IMR-90 (cell line): ENCODE measurements at regions not wholly inside any gene's neighbourhood (a gene's known extent, or its start where the extent isn't known, plus 50 kb on each side); places are given as distances from the start of the nearest gene placed in this dataset.

ENCODE experiments used
- ATAC-seq: fragments of 200-7000 bp; cut with Tn5 transposase; 2 replicates; pipeline ENCODE4 v1.9.1; 2020; ENCODE audit warnings: low read depth, mild to moderate bottlenecking, moderate library complexity
- BruUV-seq: library from RNA; stranded (reverse); fragments of 400-500 nt; replicated peaks from 2 replicates; lab custom pipeline; 2021; lab: Mats Ljungman, UMichigan
- CTCF ChIA-PET: fragments of 300-600 bp; formaldehyde crosslinking; extraction: SDS; loops from one replicate; lab custom pipeline; 2021; ENCODE audit warnings: antibody characterized with exemption; lab: Yijun Ruan, JAX
- POLR2A ChIA-PET: fragments of 300-600 bp; sonication (Branson Sonifier 250); formaldehyde crosslinking; loops from one replicate; lab custom pipeline; 2022; ENCODE audit warnings: antibody characterized with exemption; ENCODE audit not compliant: unreplicated experiment; lab: Charles Lee
- DNase-seq: peaks from one replicate; pipeline ENCODE4 v3.0.0; 2013
- H2AFZ ChIP-seq: replicated peaks from 2 replicates; pipeline ENCODE3; 2013; ENCODE audit warnings: low read length, mild to moderate bottlenecking; ENCODE audit not compliant: poor library complexity
- H2AK5ac ChIP-seq: 2 replicates; pipeline ENCODE4 v1.6.1; 2013; ENCODE audit warnings: low read depth, low read length, inconsistent platforms
- H2AK9ac ChIP-seq: replicated peaks from 2 replicates; pipeline ENCODE3; 2013; ENCODE audit warnings: mild to moderate bottlenecking, low read depth, low read length, moderate library complexity; ENCODE audit not compliant: poor library complexity
- H2BK120ac ChIP-seq: 2 replicates; pipeline ENCODE4 v1.6.1; 2013; ENCODE audit warnings: low read depth, low read length, inconsistent platforms
- H2BK15ac ChIP-seq: 3 replicates; pipeline ENCODE4 v1.6.1; 2013; ENCODE audit warnings: low read depth, low read length, inconsistent platforms
- H2BK20ac ChIP-seq: 2 replicates; pipeline ENCODE4 v1.6.1; 2013; ENCODE audit warnings: low read depth, mild to moderate bottlenecking, inconsistent platforms, low read length, moderate library complexity
- H2BK5ac ChIP-seq: 2 replicates; pipeline ENCODE4 v1.6.1; 2013; ENCODE audit warnings: mild to moderate bottlenecking, low read depth, low read length, inconsistent platforms; ENCODE audit not compliant: poor library complexity, severe bottlenecking
- H3K14ac ChIP-seq: replicated peaks from 2 replicates; pipeline ENCODE4 v1.6.1; 2013; ENCODE audit warnings: low read depth, low read length, inconsistent platforms
- H3K18ac ChIP-seq: 2 replicates; pipeline ENCODE4 v1.6.1; 2013; ENCODE audit warnings: low read depth, low read length, control low read depth
- H3K23ac ChIP-seq: 2 replicates; pipeline ENCODE4 v1.6.1; 2013; ENCODE audit warnings: low read depth, low read length, inconsistent platforms
- H3K27ac ChIP-seq: 2 replicates; pipeline ENCODE4 v1.5.1; 2013; ENCODE audit warnings: mild to moderate bottlenecking, control low read depth, low read length; ENCODE audit not compliant: insufficient read depth
- H3K27me3 ChIP-seq: 2 replicates; pipeline ENCODE4 v1.6.1; 2013; ENCODE audit warnings: low read length; ENCODE audit not compliant: control insufficient read depth, insufficient read depth
- H3K36me3 ChIP-seq: 2 replicates; pipeline ENCODE4 v1.6.1; 2013; ENCODE audit warnings: low read length, mixed read lengths; ENCODE audit not compliant: control insufficient read depth, insufficient read depth
- H3K4ac ChIP-seq: 2 replicates; pipeline ENCODE4 v1.6.1; 2013; ENCODE audit warnings: low read depth, low read length, inconsistent platforms
- H3K4me1 ChIP-seq: 2 replicates; pipeline ENCODE4 v1.6.1; 2013; ENCODE audit warnings: low read length, mixed read lengths; ENCODE audit not compliant: control insufficient read depth, insufficient read depth
- H3K4me2 ChIP-seq: 2 replicates; pipeline ENCODE4 v1.6.1; 2013; ENCODE audit warnings: low read depth, mild to moderate bottlenecking, control low read depth, low read length, moderate library complexity
- H3K4me3 ChIP-seq: 2 replicates; pipeline ENCODE4 v1.5.1; 2013; ENCODE audit warnings: low read depth, mild to moderate bottlenecking, control low read depth, low read length, moderate library complexity; ENCODE audit not compliant: insufficient read depth
- H3K56ac ChIP-seq: 2 replicates; pipeline ENCODE4 v1.6.1; 2013; ENCODE audit warnings: low read length, inconsistent platforms; ENCODE audit not compliant: insufficient read depth; ENCODE audit errors: extremely low read depth
- H3K79me1 ChIP-seq, 2 experiments: 2 replicates each; pipeline ENCODE4 v1.6.1; 2013; ENCODE audit warnings: low read length in 2 of 2, inconsistent platforms in 1 of 2, low read depth in 1 of 2
- H3K9ac ChIP-seq: 2 replicates; pipeline ENCODE4 v1.6.1; 2013; ENCODE audit warnings: low read depth, low read length, control low read depth
- H3K9me1 ChIP-seq: 2 replicates; pipeline ENCODE4 v1.6.1; 2013; ENCODE audit warnings: low read length, inconsistent platforms; ENCODE audit not compliant: insufficient read depth
- H3K9me3 ChIP-seq: 2 replicates; pipeline ENCODE4 v1.6.1; 2013; ENCODE audit warnings: low read length; ENCODE audit not compliant: control insufficient read depth, insufficient read depth
- H4K20me1 ChIP-seq: 2 replicates; pipeline ENCODE4 v1.6.1; 2013; ENCODE audit warnings: low read length, inconsistent platforms; ENCODE audit not compliant: insufficient read depth
- H4K5ac ChIP-seq: 2 replicates; pipeline ENCODE4 v1.6.1; 2013; ENCODE audit warnings: mild to moderate bottlenecking, low read depth, low read length, control low read depth
- H4K8ac ChIP-seq, 2 experiments: 2 replicates each; pipeline ENCODE4 v1.6.1; 2013; ENCODE audit warnings: low read depth in 2 of 2, low read length in 2 of 2, control low read depth in 1 of 2, inconsistent platforms in 1 of 2
- H4K91ac ChIP-seq: 2 replicates; pipeline ENCODE4 v1.6.1; 2013; ENCODE audit warnings: low read depth, low read length, inconsistent platforms; ENCODE audit not compliant: insufficient read depth
- CEBPB ChIP-seq: IDR thresholded peaks from 2 replicates; pipeline ENCODE4 v1.6.1; 2012; ENCODE audit warnings: low read depth, low read length, improper control_type of control experiment
- CHD1 ChIP-seq: IDR thresholded peaks from 2 replicates; pipeline ENCODE4 v1.6.1; 2012; ENCODE audit warnings: low read depth, low read length, improper control_type of control experiment
- CTCF ChIP-seq: conservative IDR thresholded peaks from 2 replicates; pipeline ENCODE4 v1.5.1; 2012; ENCODE audit warnings: mild to moderate bottlenecking, low read depth, low read length, improper control_type of control experiment
- ELK1 ChIP-seq: fragments of 150-350 bp; IDR thresholded peaks from 2 replicates; pipeline ENCODE4 v1.6.1; 2016; ENCODE audit warnings: low read depth, mild to moderate bottlenecking, low read length, moderate library complexity, borderline replicate concordance
- FOS ChIP-seq: fragments of 150-350 bp; IDR thresholded peaks from 2 replicates; pipeline ENCODE4 v1.6.1; 2016; ENCODE audit warnings: low read depth, low read length
- MAZ ChIP-seq: IDR thresholded peaks from 2 replicates; pipeline ENCODE4 v1.6.1; 2012; ENCODE audit warnings: low read depth, mild to moderate bottlenecking, low read length, improper control_type of control experiment, moderate library complexity, borderline replicate concordance
- MXI1 ChIP-seq: IDR thresholded peaks from 2 replicates; pipeline ENCODE4 v1.6.1; 2012; ENCODE audit warnings: low read depth, mild to moderate bottlenecking, low read length, moderate library complexity, borderline replicate concordance
- NFE2L2 ChIP-seq: fragments of 150-350 bp; IDR thresholded peaks from 2 replicates; pipeline ENCODE4 v1.6.1; 2016; ENCODE audit warnings: low read depth, mild to moderate bottlenecking, low read length
- POLR2A ChIP-seq: IDR thresholded peaks from 2 replicates; pipeline ENCODE4 v1.6.1; 2012; ENCODE audit warnings: mild to moderate bottlenecking, low read depth, low read length
- RAD21 ChIP-seq: IDR thresholded peaks from 2 replicates; pipeline ENCODE4 v1.6.1; 2012; ENCODE audit warnings: low read length, improper control_type of control experiment
- RFX5 ChIP-seq: IDR thresholded peaks from 2 replicates; pipeline ENCODE4 v1.8.0; 2012; ENCODE audit warnings: low read depth, mild to moderate bottlenecking, low read length, moderate library complexity
- SMC3 ChIP-seq: fragments of 150-350 bp; IDR thresholded peaks from 2 replicates; pipeline ENCODE4 v1.6.1; 2016; ENCODE audit warnings: low read depth, mild to moderate bottlenecking, antibody characterized with exemption, low read length, moderate library complexity
- WGBS, 2 experiments: methylation state at CpG; one replicate each; pipeline versions ENCODE4 v1.1.5 to v1.1.7; 2013; ENCODE audit warnings: missing lambda C conversion rate in 2 of 2; ENCODE audit not compliant: insufficient read length in 1 of 2; ENCODE audit errors: extremely low coverage in 2 of 2; 5-methylcytosine and 5-hydroxymethylcytosine counted together
- dilution Hi-C: fragments of 300-500 bp; cut with HindIII; formaldehyde crosslinking; loops from one replicate; pipeline ENCODE4 v1.14.3; 2018; ENCODE audit warnings: low sequenced_read_pairs; ENCODE audit not compliant: unreplicated experiment
- in situ Hi-C: fragments of 300-500 bp; cut with MboI; formaldehyde crosslinking; loops from 3 replicates; pipeline ENCODE4 v1.14.3; 2019; ENCODE audit warnings: low sequenced_read_pairs, inconsistent platforms, mixed read lengths
- intact Hi-C: fragments of 100-400 bp; cut with micrococcal nuclease; formaldehyde crosslinking; loops from 2 replicates; pipeline ENCODE4 v1.10.0; 2022

- no peaks in the 10 kb centered on the region for H3K9me1 ChIP-seq
- no peak overlapping the region for H4K91ac ChIP-seq
- no peak overlapping the region for H2BK20ac ChIP-seq
- H4K5ac ChIP-seq, result no peak overlapping the region
- BruUV-seq, result no TSS peak
- no peak overlapping the region for H3K27ac ChIP-seq
- no peak overlapping the region for H3K9ac ChIP-seq
- no peak overlapping the region for H2BK120ac ChIP-seq
- H3K18ac ChIP-seq, result no peak overlapping the region
- ATAC-seq (no peak), DNase-seq (no peak)
- CTCF ChIA-PET, result interaction anchor here (0.7 kb wide), 1 partner anchor 437 kb away, joined by 3 read pairs; no protein-coding TSS in a partner anchor
- WGBS, 2 experiments, result no CpG with 5 or more reads among the region's 4 CpGs
- TF ChIP-seq SMC3 (no peak), POLR2A (no peak), CTCF (no peak), MAZ (no peak), RAD21 (no peak), MXI1 (no peak), FOS (no peak), CHD1 (no peak), CEBPB (no peak), NFE2L2 (no peak), RFX5 (no peak), ELK1 (no peak)
- no peak overlapping the region for H3K4ac ChIP-seq
- H2BK15ac ChIP-seq, result no peak overlapping the region
- no peak overlapping the region for H3K4me3 ChIP-seq
- intact Hi-C loops, result no loop called here
- H4K8ac ChIP-seq, result no peak overlapping the region
- no peaks in the 10 kb centered on the region for H3K27me3 ChIP-seq
- H3K23ac ChIP-seq, result no peak overlapping the region
- no peak overlapping the region for H3K56ac ChIP-seq
- H3K4me1 ChIP-seq, result no peaks in the 10 kb centered on the region
- H3K14ac ChIP-seq, result no peak overlapping the region
- H3K4me2 ChIP-seq, result no peak overlapping the region
- no peaks in the 10 kb centered on the region for H3K79me1 ChIP-seq
- H2BK5ac ChIP-seq, result no peak overlapping the region
- in situ Hi-C loops, result no loop called here
- POLR2A ChIA-PET, result no interaction called here
- dilution Hi-C loops, result no loop called here
- H3K9me3 ChIP-seq, result no peaks in the 10 kb centered on the region
- H4K20me1 ChIP-seq, result no peaks in the 10 kb centered on the region
- no peak overlapping the region for H2AK9ac ChIP-seq
- no peaks in the 10 kb centered on the region for H3K36me3 ChIP-seq
- H2AFZ ChIP-seq, result no peak overlapping the region
- no peak overlapping the region for H2AK5ac ChIP-seq
These were observed 647.2 kb upstream of the KLHL1 start for GRCh38 chr13:70755456-70755855.
